Lower leg skin (tissue), 3 donors: ENCODE measurements at regions not wholly inside any gene's neighbourhood (a gene's known extent, or its start where the extent isn't known, plus 50 kb on each side); places are given as distances from the start of the nearest gene placed in this dataset.

Experiments
- POLR2A ChIP-seq, 2 donors: fragments of 450-650 bp; IDR thresholded peaks; one replicate each; pipeline ENCODE4 v1.6.1; 2016 to 2017; ENCODE audit warnings: antibody characterized with exemption in 2 of 2, mild to moderate bottlenecking in 1 of 2, moderate library complexity in 1 of 2
- TF ChIP-seq, protein P1 (sequence below), 3 donors: fragments of 450-650 bp; IDR thresholded peaks; one replicate each; pipeline ENCODE4 v1.5.1; 2016; ENCODE audit warnings: antibody characterized with exemption in 3 of 3, mild to moderate bottlenecking in 3 of 3, moderate library complexity in 2 of 3

DNA sequence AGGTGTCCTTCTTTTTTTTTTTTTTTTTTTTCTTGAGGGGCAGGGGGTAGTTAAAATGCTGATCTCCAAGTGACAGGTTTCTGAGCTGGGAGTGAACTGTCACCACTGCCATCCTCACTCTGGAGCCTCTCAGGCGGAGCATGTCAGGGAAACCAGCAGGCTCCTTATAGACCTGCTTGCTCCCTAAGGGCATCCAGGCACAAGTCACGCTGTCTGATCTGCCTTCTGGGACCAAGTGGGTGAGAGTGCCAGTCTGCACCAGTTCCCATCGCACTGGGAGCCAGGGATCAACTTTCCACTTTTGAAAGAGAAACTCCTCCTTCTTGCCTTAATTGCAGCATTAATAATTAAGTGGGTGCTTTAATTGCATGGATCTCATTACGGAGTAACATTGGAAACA is 537.9 kb upstream of the CADM1 start:
- TF ChIP-seq, protein P1, sequence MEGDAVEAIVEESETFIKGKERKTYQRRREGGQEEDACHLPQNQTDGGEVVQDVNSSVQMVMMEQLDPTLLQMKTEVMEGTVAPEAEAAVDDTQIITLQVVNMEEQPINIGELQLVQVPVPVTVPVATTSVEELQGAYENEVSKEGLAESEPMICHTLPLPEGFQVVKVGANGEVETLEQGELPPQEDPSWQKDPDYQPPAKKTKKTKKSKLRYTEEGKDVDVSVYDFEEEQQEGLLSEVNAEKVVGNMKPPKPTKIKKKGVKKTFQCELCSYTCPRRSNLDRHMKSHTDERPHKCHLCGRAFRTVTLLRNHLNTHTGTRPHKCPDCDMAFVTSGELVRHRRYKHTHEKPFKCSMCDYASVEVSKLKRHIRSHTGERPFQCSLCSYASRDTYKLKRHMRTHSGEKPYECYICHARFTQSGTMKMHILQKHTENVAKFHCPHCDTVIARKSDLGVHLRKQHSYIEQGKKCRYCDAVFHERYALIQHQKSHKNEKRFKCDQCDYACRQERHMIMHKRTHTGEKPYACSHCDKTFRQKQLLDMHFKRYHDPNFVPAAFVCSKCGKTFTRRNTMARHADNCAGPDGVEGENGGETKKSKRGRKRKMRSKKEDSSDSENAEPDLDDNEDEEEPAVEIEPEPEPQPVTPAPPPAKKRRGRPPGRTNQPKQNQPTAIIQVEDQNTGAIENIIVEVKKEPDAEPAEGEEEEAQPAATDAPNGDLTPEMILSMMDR (IDR thresholded peaks at IDR 0.05), result no peak
- TF ChIP-seq POLR2A (IDR thresholded peaks at IDR 0.05), result no peak
